VCaP (cell line): ENCODE measurements at regions not wholly inside any gene's neighbourhood (a gene's known extent, or its start where the extent isn't known, plus 50 kb on each side); places are given as distances from the start of the nearest gene placed in this dataset.

Source experiments
- H3K27ac ChIP-seq: fragments of 450-650 bp; 2 replicates; pipeline ENCODE4 v1.5.1; 2017
- CTCF ChIP-seq: fragments of 450-650 bp; conservative IDR thresholded peaks from 2 replicates; pipeline ENCODE4 v1.5.1; 2017; ENCODE audit warnings: mild to moderate bottlenecking, moderate library complexity

- no peak for TF ChIP-seq CTCF
- H3K27ac ChIP-seq: no peak overlapping the region
Measured at GRCh38 chr13:55534306-55534705, 1606.4 kb upstream of the PRR20A start.

- H3K27ac ChIP-seq: no peak overlapping the region
- no peak for TF ChIP-seq CTCF
Measured at GRCh38 chr13:55538424-55538823, 1602.3 kb upstream of the PRR20A start.

- TF ChIP-seq CTCF: no peak
- no peak overlapping the region for H3K27ac ChIP-seq
Measured at GRCh38 chr13:55543053-55543452, 1597.7 kb upstream of the PRR20A start.

GRCh38 chr13:55550624-55551023 is 1590.1 kb upstream of the PRR20A start:
- no peak overlapping the region for H3K27ac ChIP-seq
- TF ChIP-seq CTCF: no peak

- no peak overlapping the region for H3K27ac ChIP-seq
- no peak for TF ChIP-seq CTCF
Measured at GRCh38 chr13:55553701-55554100, 1587.0 kb upstream of the PRR20A start.

- TF ChIP-seq CTCF: no peak
Measured at GRCh38 chr13:55554741-55555140, 1586.0 kb upstream of the PRR20A start.

GRCh38 chr13:55560331-55560730 is 1580.4 kb upstream of the PRR20A start:
- H3K27ac ChIP-seq: no peak overlapping the region
- TF ChIP-seq CTCF: no peak

More at GRCh38 chr13:55554741-55555140, 1586.0 kb upstream of the PRR20A start:
- no peak overlapping the region for H3K27ac ChIP-seq

GRCh38 chr13:55563267-55563666 is 1577.5 kb upstream of the PRR20A start:
- TF ChIP-seq CTCF: no peak
- H3K27ac ChIP-seq: no peak overlapping the region
